ENCODE measurements at regions not wholly inside any gene's neighbourhood (a gene's known extent, or its start where the extent isn't known, plus 50 kb on each side); places are given as distances from the start of the nearest gene placed in this dataset.

DNA sequence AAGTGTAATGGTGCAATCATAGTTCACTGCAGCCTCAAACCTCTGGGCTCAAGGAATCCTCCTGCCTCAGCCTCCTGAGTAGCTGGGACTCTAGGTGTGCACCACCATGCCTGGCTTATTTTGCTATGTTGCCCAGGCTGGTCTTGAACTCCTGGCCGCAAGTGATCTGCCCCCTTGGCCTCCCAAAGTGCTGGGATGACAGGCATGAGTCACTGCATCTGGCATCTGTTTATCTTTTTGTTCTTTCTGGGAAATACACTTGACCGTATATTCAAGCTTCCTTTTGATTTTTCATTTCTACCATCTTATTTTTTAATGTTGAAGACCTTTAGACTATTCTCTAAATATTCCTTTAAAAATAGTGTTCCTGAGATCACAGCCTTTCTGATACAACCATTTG is 82.4 kb upstream of the OSBPL8 start:
- CTCF ChIA-PET = no interaction called here
- FAIRE-seq = no peak
- Histone ChIP-seq H3K79me2 (ENCODE audit: control insufficient read depth, insufficient read depth, low read length) (no peaks in the 10 kb centered on the region), H3K4me3 (no peak overlapping the region), H2AFZ (ENCODE audit: control insufficient read depth, low read depth, low read length) (no peak overlapping the region), H3K9ac (ENCODE audit: control insufficient read depth, insufficient read depth, low read length) (no peak overlapping the region), H3K36me3 (ENCODE audit: control insufficient read depth in 2 of 2, insufficient read depth in 2 of 2, low read length in 1 of 2) (no peaks in the 10 kb centered on the region), H3K4me2 (ENCODE audit: control insufficient read depth, insufficient read depth) (no peak overlapping the region), H3K9me3 (replicated peaks; ENCODE audit: control insufficient read depth, insufficient read depth, low read length) (no peaks in the 10 kb centered on the region), H3K4me1 (ENCODE audit: control insufficient read depth, insufficient read depth, low read length) (no peaks in the 10 kb centered on the region), H4K20me1 (ENCODE audit: control insufficient read depth, insufficient read depth) (no peaks in the 10 kb centered on the region), H3K27ac (ENCODE audit: control insufficient read depth, insufficient read depth) (no peak overlapping the region), H3K27me3 (replicated peaks in 1 of 2; ENCODE audit: control insufficient read depth in 2 of 2, insufficient read depth in 2 of 2, low read length in 1 of 2) (no peaks in the 10 kb centered on the region)
- in situ Hi-C loops (cut with MboI) = no loop called here
- SMC1A ChIA-PET (ENCODE audit: uncharacterized antibody, unreplicated experiment) = interaction anchor here (1.3 kb wide), 1 partner anchor 13 kb away, joined by 4 read pairs; no protein-coding TSS in a partner anchor
- intact Hi-C loops (cut with micrococcal nuclease; ENCODE audit: unreplicated experiment) = no loop called here
- POLR2A ChIA-PET = no interaction called here
- ATAC-seq = no peak
- RAD21 ChIA-PET (ENCODE audit: unreplicated experiment) = no interaction called here
- no peak for DNase-seq (ENCODE audit: low read depth, low spot score)
- TF ChIP-seq FOS (IDR thresholded peaks at IDR 0.05; ENCODE audit: borderline replicate concordance, extremely low read depth, insufficient read length) (no peak), HDAC6 (IDR thresholded peaks at IDR 0.05; ENCODE audit: unreplicated experiment) (no peak), YBX1 (IDR thresholded peaks at IDR 0.05) (no peak), NFYA (IDR thresholded peaks at IDR 0.05; ENCODE audit: borderline replicate concordance, low read depth, low read length) (no peak), NFXL1 (IDR thresholded peaks at IDR 0.05; ENCODE audit: borderline replicate concordance) (no peak), SRF (IDR thresholded peaks at IDR 0.05; ENCODE audit: low read depth in 2 of 2, low read length in 2 of 2) (no peak), ESRRA (IDR thresholded peaks at IDR 0.05; ENCODE audit: low read length) (no peak), SMARCA5 (IDR thresholded peaks at IDR 0.05) (no peak), TARDBP (IDR thresholded peaks at IDR 0.05; ENCODE audit: borderline replicate concordance) (no peak), BMI1 (IDR thresholded peaks at IDR 0.05; ENCODE audit: borderline replicate concordance) (no peak), CHD1 (IDR thresholded peaks at IDR 0.05; ENCODE audit: low read depth, low read length) (no peak), FOXM1 (IDR thresholded peaks at IDR 0.05; ENCODE audit: low read depth, low read length) (no peak), SPI1 (IDR thresholded peaks at IDR 0.05; ENCODE audit: borderline replicate concordance, insufficient read depth, low read depth, low read length) (no peak)
- TF ChIP-seq, protein P1, sequence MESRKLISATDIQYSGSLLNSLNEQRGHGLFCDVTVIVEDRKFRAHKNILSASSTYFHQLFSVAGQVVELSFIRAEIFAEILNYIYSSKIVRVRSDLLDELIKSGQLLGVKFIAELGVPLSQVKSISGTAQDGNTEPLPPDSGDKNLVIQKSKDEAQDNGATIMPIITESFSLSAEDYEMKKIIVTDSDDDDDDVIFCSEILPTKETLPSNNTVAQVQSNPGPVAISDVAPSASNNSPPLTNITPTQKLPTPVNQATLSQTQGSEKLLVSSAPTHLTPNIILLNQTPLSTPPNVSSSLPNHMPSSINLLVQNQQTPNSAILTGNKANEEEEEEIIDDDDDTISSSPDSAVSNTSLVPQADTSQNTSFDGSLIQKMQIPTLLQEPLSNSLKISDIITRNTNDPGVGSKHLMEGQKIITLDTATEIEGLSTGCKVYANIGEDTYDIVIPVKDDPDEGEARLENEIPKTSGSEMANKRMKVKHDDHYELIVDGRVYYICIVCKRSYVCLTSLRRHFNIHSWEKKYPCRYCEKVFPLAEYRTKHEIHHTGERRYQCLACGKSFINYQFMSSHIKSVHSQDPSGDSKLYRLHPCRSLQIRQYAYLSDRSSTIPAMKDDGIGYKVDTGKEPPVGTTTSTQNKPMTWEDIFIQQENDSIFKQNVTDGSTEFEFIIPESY (IDR thresholded peaks at IDR 0.05) = no peak
- TF ChIP-seq, protein P2, sequence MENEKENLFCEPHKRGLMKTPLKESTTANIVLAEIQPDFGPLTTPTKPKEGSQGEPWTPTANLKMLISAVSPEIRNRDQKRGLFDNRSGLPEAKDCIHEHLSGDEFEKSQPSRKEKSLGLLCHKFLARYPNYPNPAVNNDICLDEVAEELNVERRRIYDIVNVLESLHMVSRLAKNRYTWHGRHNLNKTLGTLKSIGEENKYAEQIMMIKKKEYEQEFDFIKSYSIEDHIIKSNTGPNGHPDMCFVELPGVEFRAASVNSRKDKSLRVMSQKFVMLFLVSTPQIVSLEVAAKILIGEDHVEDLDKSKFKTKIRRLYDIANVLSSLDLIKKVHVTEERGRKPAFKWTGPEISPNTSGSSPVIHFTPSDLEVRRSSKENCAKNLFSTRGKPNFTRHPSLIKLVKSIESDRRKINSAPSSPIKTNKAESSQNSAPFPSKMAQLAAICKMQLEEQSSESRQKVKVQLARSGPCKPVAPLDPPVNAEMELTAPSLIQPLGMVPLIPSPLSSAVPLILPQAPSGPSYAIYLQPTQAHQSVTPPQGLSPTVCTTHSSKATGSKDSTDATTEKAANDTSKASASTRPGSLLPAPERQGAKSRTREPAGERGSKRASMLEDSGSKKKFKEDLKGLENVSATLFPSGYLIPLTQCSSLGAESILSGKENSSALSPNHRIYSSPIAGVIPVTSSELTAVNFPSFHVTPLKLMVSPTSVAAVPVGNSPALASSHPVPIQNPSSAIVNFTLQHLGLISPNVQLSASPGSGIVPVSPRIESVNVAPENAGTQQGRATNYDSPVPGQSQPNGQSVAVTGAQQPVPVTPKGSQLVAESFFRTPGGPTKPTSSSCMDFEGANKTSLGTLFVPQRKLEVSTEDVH (IDR thresholded peaks at IDR 0.05; ENCODE audit: low read depth, partially characterized antibody) = no peak
- TF ChIP-seq, protein P3, sequence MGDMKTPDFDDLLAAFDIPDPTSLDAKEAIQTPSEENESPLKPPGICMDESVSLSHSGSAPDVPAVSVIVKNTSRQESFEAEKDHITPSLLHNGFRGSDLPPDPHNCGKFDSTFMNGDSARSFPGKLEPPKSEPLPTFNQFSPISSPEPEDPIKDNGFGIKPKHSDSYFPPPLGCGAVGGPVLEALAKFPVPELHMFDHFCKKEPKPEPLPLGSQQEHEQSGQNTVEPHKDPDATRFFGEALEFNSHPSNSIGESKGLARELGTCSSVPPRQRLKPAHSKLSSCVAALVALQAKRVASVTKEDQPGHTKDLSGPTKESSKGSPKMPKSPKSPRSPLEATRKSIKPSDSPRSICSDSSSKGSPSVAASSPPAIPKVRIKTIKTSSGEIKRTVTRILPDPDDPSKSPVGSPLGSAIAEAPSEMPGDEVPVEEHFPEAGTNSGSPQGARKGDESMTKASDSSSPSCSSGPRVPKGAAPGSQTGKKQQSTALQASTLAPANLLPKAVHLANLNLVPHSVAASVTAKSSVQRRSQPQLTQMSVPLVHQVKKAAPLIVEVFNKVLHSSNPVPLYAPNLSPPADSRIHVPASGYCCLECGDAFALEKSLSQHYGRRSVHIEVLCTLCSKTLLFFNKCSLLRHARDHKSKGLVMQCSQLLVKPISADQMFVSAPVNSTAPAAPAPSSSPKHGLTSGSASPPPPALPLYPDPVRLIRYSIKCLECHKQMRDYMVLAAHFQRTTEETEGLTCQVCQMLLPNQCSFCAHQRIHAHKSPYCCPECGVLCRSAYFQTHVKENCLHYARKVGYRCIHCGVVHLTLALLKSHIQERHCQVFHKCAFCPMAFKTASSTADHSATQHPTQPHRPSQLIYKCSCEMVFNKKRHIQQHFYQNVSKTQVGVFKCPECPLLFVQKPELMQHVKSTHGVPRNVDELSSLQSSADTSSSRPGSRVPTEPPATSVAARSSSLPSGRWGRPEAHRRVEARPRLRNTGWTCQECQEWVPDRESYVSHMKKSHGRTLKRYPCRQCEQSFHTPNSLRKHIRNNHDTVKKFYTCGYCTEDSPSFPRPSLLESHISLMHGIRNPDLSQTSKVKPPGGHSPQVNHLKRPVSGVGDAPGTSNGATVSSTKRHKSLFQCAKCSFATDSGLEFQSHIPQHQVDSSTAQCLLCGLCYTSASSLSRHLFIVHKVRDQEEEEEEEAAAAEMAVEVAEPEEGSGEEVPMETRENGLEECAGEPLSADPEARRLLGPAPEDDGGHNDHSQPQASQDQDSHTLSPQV (IDR thresholded peaks at IDR 0.05) = no peak
- no TSS peak for BruUV-seq (replicated peaks)
- WGBS (ENCODE audit: insufficient coverage, insufficient replicate concordance, low lambda C conversion rate, missing lambda C conversion rate) = 49% methylated on average over 2 of the region's 2 CpGs
